ENCODE measurements at regions not wholly inside any gene's neighbourhood (a gene's known extent, or its start where the extent isn't known, plus 50 kb on each side); places are given as distances from the start of the nearest gene placed in this dataset.
"Not testable (repeated sequence)": the region's sequence is repeated elsewhere in the genome, so short reads cannot be mapped to it uniquely, and the experiment has no call there.

- TF ChIP-seq POLR2A, CTCF, POLR2AphosphoS5 (IDR thresholded peaks at IDR 0.05): not testable (repeated sequence)
Observed at GRCh38 chr2:37733955-37734354, 62.5 kb upstream of the CDC42EP3 start.

Measured in prostate gland (tissue), 2 donors.